Fibroblast of lung (primary cell): ENCODE measurements at regions not wholly inside any gene's neighbourhood (a gene's known extent, or its start where the extent isn't known, plus 50 kb on each side); places are given as distances from the start of the nearest gene placed in this dataset.

Experiments
- EZH2 ChIP-seq: IDR thresholded peaks from 2 replicates; pipeline ENCODE4 v1.5.1; 2012; ENCODE audit warnings: low read length, control low read depth, mild to moderate bottlenecking; ENCODE audit errors: missing control alignments
- TF ChIP-seq, protein P1 (sequence below), 2 donors: IDR thresholded peaks in 1 of 2; conservative IDR thresholded peaks in 1 of 2; 1 replicate in 1 of 2; 2 replicates in 1 of 2; pipeline ENCODE4 v1.5.1; 2011 to 2012; ENCODE audit warnings: low read length in 2 of 2, control low read depth in 1 of 2, inconsistent platforms in 1 of 2, low read depth in 1 of 2, mild to moderate bottlenecking in 1 of 2

DNA sequence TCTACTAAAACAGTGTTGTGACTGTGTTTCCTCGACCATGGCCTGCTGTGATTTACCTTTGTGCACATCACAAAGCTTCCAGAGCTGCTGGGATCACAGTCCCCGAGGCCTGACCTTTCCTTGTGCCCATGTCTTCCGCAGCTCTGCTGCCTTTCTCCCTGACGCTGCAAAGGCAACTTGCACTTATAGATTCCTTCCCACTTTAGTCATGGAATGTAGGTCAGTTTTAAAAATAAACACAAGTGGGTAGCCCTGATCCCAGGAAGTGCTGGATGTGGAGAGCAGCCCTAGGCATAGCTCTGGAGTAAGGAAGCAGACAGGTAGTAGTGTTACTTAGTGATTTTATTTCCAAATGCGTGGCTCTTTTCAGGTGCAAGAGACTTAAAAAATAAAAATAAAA is 825.7 kb downstream of the AACS start:
- TF ChIP-seq, protein P1, sequence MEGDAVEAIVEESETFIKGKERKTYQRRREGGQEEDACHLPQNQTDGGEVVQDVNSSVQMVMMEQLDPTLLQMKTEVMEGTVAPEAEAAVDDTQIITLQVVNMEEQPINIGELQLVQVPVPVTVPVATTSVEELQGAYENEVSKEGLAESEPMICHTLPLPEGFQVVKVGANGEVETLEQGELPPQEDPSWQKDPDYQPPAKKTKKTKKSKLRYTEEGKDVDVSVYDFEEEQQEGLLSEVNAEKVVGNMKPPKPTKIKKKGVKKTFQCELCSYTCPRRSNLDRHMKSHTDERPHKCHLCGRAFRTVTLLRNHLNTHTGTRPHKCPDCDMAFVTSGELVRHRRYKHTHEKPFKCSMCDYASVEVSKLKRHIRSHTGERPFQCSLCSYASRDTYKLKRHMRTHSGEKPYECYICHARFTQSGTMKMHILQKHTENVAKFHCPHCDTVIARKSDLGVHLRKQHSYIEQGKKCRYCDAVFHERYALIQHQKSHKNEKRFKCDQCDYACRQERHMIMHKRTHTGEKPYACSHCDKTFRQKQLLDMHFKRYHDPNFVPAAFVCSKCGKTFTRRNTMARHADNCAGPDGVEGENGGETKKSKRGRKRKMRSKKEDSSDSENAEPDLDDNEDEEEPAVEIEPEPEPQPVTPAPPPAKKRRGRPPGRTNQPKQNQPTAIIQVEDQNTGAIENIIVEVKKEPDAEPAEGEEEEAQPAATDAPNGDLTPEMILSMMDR (conservative IDR thresholded peaks at IDR 0.05 in 1 of 2, IDR thresholded peaks at IDR 0.05 in 1 of 2; ENCODE audit: low read depth in 1 of 2, low read length in 2 of 2), result no peak
- no peak for TF ChIP-seq EZH2
